HepG2 (cell line): ENCODE measurements at regions not wholly inside any gene's neighbourhood (a gene's known extent, or its start where the extent isn't known, plus 50 kb on each side); places are given as distances from the start of the nearest gene placed in this dataset.

Experiments used
- BCL6 ChIP-seq: IDR thresholded peaks from 2 replicates; pipeline ENCODE4 v1.6.1; 2016; ENCODE audit warnings: missing genetic modification reagents, missing compliant biosample characterization
- CEBPZ ChIP-seq: IDR thresholded peaks from 2 replicates; pipeline ENCODE4 v1.6.1; 2012; ENCODE audit warnings: low read length, improper control_type of control experiment
- CHCHD3 ChIP-seq: sonication (generic); formaldehyde crosslinking; IDR thresholded peaks from 2 replicates; pipeline ENCODE4 v1.8.0; 2022; ENCODE audit warnings: mild to moderate bottlenecking, missing genetic modification reagents, moderate library complexity
- CTCF ChIP-seq: sonication (generic); formaldehyde crosslinking; IDR thresholded peaks from 2 replicates; pipeline ENCODE4 v1.5.0; 2020; ENCODE audit warnings: mild to moderate bottlenecking, missing genetic modification reagents, moderate library complexity
- ERF ChIP-seq: IDR thresholded peaks from 2 replicates; pipeline ENCODE4 v1.6.1; 2018; ENCODE audit warnings: missing biosample characterization, missing genetic modification reagents
- HES4 ChIP-seq: sonication (generic); formaldehyde crosslinking; IDR thresholded peaks from 2 replicates; pipeline ENCODE4 v1.9.0; 2021; ENCODE audit warnings: mild to moderate bottlenecking, missing genetic modification reagents, borderline replicate concordance
- HNRNPK ChIP-seq: fragments of 200-400 bp; formaldehyde crosslinking; IDR thresholded peaks from 2 replicates; pipeline ENCODE4 v1.6.1; 2018; ENCODE audit warnings: low read length, low read depth, moderate library complexity, mild to moderate bottlenecking; ENCODE audit not compliant: poor library complexity, severe bottlenecking
- PATZ1 ChIP-seq: sonication (generic); formaldehyde crosslinking; IDR thresholded peaks from 2 replicates; pipeline ENCODE4 v1.4.0; 2020; ENCODE audit warnings: missing genetic modification reagents
- PRDM4 ChIP-seq: sonication (generic); formaldehyde crosslinking; IDR thresholded peaks from 2 replicates; pipeline ENCODE4 v1.9.0; 2021; ENCODE audit warnings: missing genetic modification reagents, borderline replicate concordance
- PREB ChIP-seq: sonication (generic); formaldehyde crosslinking; IDR thresholded peaks from 2 replicates; pipeline ENCODE4 v1.4.0; 2020; ENCODE audit warnings: missing genetic modification reagents
- REST ChIP-seq, 2 experiments: IDR thresholded peaks; 2 replicates each; pipeline ENCODE4 v1.6.1; 2011 to 2012; ENCODE audit warnings: low read length in 2 of 2, borderline replicate concordance in 1 of 2, low read depth in 1 of 2, mild to moderate bottlenecking in 1 of 2, moderate library complexity in 1 of 2
- REXO4 ChIP-seq: sonication (generic); formaldehyde crosslinking; IDR thresholded peaks from 2 replicates; pipeline ENCODE4 v1.8.0; 2022; ENCODE audit warnings: missing genetic modification reagents, mild to moderate bottlenecking, borderline replicate concordance
- TAF1 ChIP-seq: sonication (generic); formaldehyde crosslinking; IDR thresholded peaks from 2 replicates; pipeline ENCODE4 v1.4.0; 2020; ENCODE audit warnings: missing genetic modification reagents
- ZNF329 ChIP-seq: sonication (generic); formaldehyde crosslinking; IDR thresholded peaks from 2 replicates; pipeline ENCODE4 v1.9.0; 2021; ENCODE audit warnings: low read depth, mild to moderate bottlenecking, missing genetic modification reagents

- TF ChIP-seq BCL6, result no peak
- TF ChIP-seq CEBPZ, result no peak
- TF ChIP-seq ZNF329 (CRISPR knock-in tag), result no peak
- no peak for TF ChIP-seq HNRNPK
- TF ChIP-seq PRDM4 (CRISPR knock-in tag), result no peak
- TF ChIP-seq CTCF (CRISPR knock-in tag), result no peak
- no peak for TF ChIP-seq HES4 (CRISPR knock-in tag)
- no peak for TF ChIP-seq TAF1 (CRISPR knock-in tag)
- TF ChIP-seq CHCHD3 (CRISPR knock-in tag), result no peak
- TF ChIP-seq PATZ1 (CRISPR knock-in tag), result no peak
- no peak for TF ChIP-seq PREB (CRISPR knock-in tag)
- TF ChIP-seq REXO4 (CRISPR knock-in tag), result no peak
- no peak for TF ChIP-seq ERF
- no peak for TF ChIP-seq REST (IDR thresholded peaks at IDR 0.05; ENCODE audit: borderline replicate concordance in 1 of 2, low read depth in 1 of 2, low read length in 2 of 2)
Measured at GRCh38 chr18:25817546-25818237, 272.7 kb downstream of the SS18 start.
